ENCODE measurements at regions not wholly inside any gene's neighbourhood (a gene's known extent, or its start where the extent isn't known, plus 50 kb on each side); places are given as distances from the start of the nearest gene placed in this dataset.

- no peak for DNase-seq
Measured at GRCh38 chr11:111194860-111195568, 50.5 kb upstream of the POU2AF2 start.

- no peak for DNase-seq
Measured at GRCh38 chr11:111193924-111194490, 51.5 kb upstream of the POU2AF2 start.

- DNase-seq = no peak
Measured at GRCh38 chr11:111189466-111189865, 56.1 kb upstream of the POU2AF2 start.

- DNase-seq = no peak
Measured at GRCh38 chr11:111186308-111186915, 59.1 kb upstream of the POU2AF2 start.

GRCh38 chr11:111185266-111185665, 60.3 kb upstream of the POU2AF2 start:
- DNase-seq = no peak

- DNase-seq = no peak
Measured at GRCh38 chr11:111183706-111184105, 61.8 kb upstream of the POU2AF2 start.

- DNase-seq = peak; percentile 4
Measured at GRCh38 chr11:111179184-111179910, 66.2 kb upstream of the POU2AF2 start.

- peak; percentile 40 for DNase-seq
Measured at GRCh38 chr11:111177037-111177871, 68.3 kb upstream of the POU2AF2 start.

- DNase-seq = no peak
Measured at GRCh38 chr11:111176603-111177002, 68.9 kb upstream of the POU2AF2 start.

- no peak for DNase-seq
Measured at GRCh38 chr11:111173221-111173620, 72.3 kb upstream of the POU2AF2 start.

GRCh38 chr11:111172321-111172862, 73.1 kb upstream of the POU2AF2 start:
- DNase-seq = no peak

- DNase-seq = no peak
Measured at GRCh38 chr11:111170761-111171379, 74.7 kb upstream of the POU2AF2 start.

- DNase-seq = no peak
Measured at GRCh38 chr11:111169367-111169766, 76.2 kb upstream of the POU2AF2 start.

GRCh38 chr11:111168871-111169270, 76.7 kb upstream of the POU2AF2 start:
- no peak for DNase-seq

GRCh38 chr11:111167666-111168065, 77.9 kb upstream of the POU2AF2 start:
- DNase-seq = no peak

GRCh38 chr11:111166598-111166997, 78.9 kb upstream of the POU2AF2 start:
- peak; percentile 1 for DNase-seq

- no peak for DNase-seq
Measured at GRCh38 chr11:111162305-111162704, 83.2 kb upstream of the POU2AF2 start.

- no peak for DNase-seq
Measured at GRCh38 chr11:111157571-111157970, 88.0 kb upstream of the POU2AF2 start.

- DNase-seq = no peak
Measured at GRCh38 chr11:111155021-111155420, 90.5 kb upstream of the POU2AF2 start.

- no peak for DNase-seq
Measured at GRCh38 chr11:111153194-111153593, 92.3 kb upstream of the POU2AF2 start.

- peak; percentile 6 for DNase-seq
Measured at GRCh38 chr11:111148953-111149352, 96.6 kb upstream of the POU2AF2 start.

GRCh38 chr11:111148121-111148520, 97.4 kb upstream of the POU2AF2 start:
- no peak for DNase-seq

Data from hematopoietic multipotent progenitor cell treated with erythropoietin and hydrocortisone succinate and interleukin-3 and kit ligand, for 6 days (in vitro differentiated cells).